IMR-90 (cell line): ENCODE measurements at regions not wholly inside any gene's neighbourhood (a gene's known extent, or its start where the extent isn't known, plus 50 kb on each side); places are given as distances from the start of the nearest gene placed in this dataset.

Experiments used
- ATAC-seq: fragments of 200-7000 bp; cut with Tn5 transposase; 2 replicates; pipeline ENCODE4 v1.9.1; 2020; ENCODE audit warnings: low read depth, mild to moderate bottlenecking, moderate library complexity
- BruUV-seq: library from RNA; stranded (reverse); fragments of 400-500 nt; replicated peaks from 2 replicates; lab custom pipeline; 2021; lab: Mats Ljungman, UMichigan
- CTCF ChIA-PET: fragments of 300-600 bp; formaldehyde crosslinking; extraction: SDS; loops from one replicate; lab custom pipeline; 2021; ENCODE audit warnings: antibody characterized with exemption; lab: Yijun Ruan, JAX
- POLR2A ChIA-PET: fragments of 300-600 bp; sonication (Branson Sonifier 250); formaldehyde crosslinking; loops from one replicate; lab custom pipeline; 2022; ENCODE audit warnings: antibody characterized with exemption; ENCODE audit not compliant: unreplicated experiment; lab: Charles Lee
- DNase-seq: peaks from one replicate; pipeline ENCODE4 v3.0.0; 2013
- H2AFZ ChIP-seq: replicated peaks from 2 replicates; pipeline ENCODE3; 2013; ENCODE audit warnings: low read length, mild to moderate bottlenecking; ENCODE audit not compliant: poor library complexity
- H2AK5ac ChIP-seq: 2 replicates; pipeline ENCODE4 v1.6.1; 2013; ENCODE audit warnings: low read depth, low read length, inconsistent platforms
- H2AK9ac ChIP-seq: replicated peaks from 2 replicates; pipeline ENCODE3; 2013; ENCODE audit warnings: mild to moderate bottlenecking, low read depth, low read length, moderate library complexity; ENCODE audit not compliant: poor library complexity
- H2BK120ac ChIP-seq: 2 replicates; pipeline ENCODE4 v1.6.1; 2013; ENCODE audit warnings: low read depth, low read length, inconsistent platforms
- H2BK15ac ChIP-seq: 3 replicates; pipeline ENCODE4 v1.6.1; 2013; ENCODE audit warnings: low read depth, low read length, inconsistent platforms
- H2BK20ac ChIP-seq: 2 replicates; pipeline ENCODE4 v1.6.1; 2013; ENCODE audit warnings: low read depth, mild to moderate bottlenecking, inconsistent platforms, low read length, moderate library complexity
- H2BK5ac ChIP-seq: 2 replicates; pipeline ENCODE4 v1.6.1; 2013; ENCODE audit warnings: mild to moderate bottlenecking, low read depth, low read length, inconsistent platforms; ENCODE audit not compliant: poor library complexity, severe bottlenecking
- H3K14ac ChIP-seq: replicated peaks from 2 replicates; pipeline ENCODE4 v1.6.1; 2013; ENCODE audit warnings: low read depth, low read length, inconsistent platforms
- H3K18ac ChIP-seq: 2 replicates; pipeline ENCODE4 v1.6.1; 2013; ENCODE audit warnings: low read depth, low read length, control low read depth
- H3K23ac ChIP-seq: 2 replicates; pipeline ENCODE4 v1.6.1; 2013; ENCODE audit warnings: low read depth, low read length, inconsistent platforms
- H3K27ac ChIP-seq: 2 replicates; pipeline ENCODE4 v1.5.1; 2013; ENCODE audit warnings: mild to moderate bottlenecking, control low read depth, low read length; ENCODE audit not compliant: insufficient read depth
- H3K27me3 ChIP-seq: 2 replicates; pipeline ENCODE4 v1.6.1; 2013; ENCODE audit warnings: low read length; ENCODE audit not compliant: control insufficient read depth, insufficient read depth
- H3K36me3 ChIP-seq: 2 replicates; pipeline ENCODE4 v1.6.1; 2013; ENCODE audit warnings: low read length, mixed read lengths; ENCODE audit not compliant: control insufficient read depth, insufficient read depth
- H3K4ac ChIP-seq: 2 replicates; pipeline ENCODE4 v1.6.1; 2013; ENCODE audit warnings: low read depth, low read length, inconsistent platforms
- H3K4me1 ChIP-seq: 2 replicates; pipeline ENCODE4 v1.6.1; 2013; ENCODE audit warnings: low read length, mixed read lengths; ENCODE audit not compliant: control insufficient read depth, insufficient read depth
- H3K4me2 ChIP-seq: 2 replicates; pipeline ENCODE4 v1.6.1; 2013; ENCODE audit warnings: low read depth, mild to moderate bottlenecking, control low read depth, low read length, moderate library complexity
- H3K4me3 ChIP-seq: 2 replicates; pipeline ENCODE4 v1.5.1; 2013; ENCODE audit warnings: low read depth, mild to moderate bottlenecking, control low read depth, low read length, moderate library complexity; ENCODE audit not compliant: insufficient read depth
- H3K56ac ChIP-seq: 2 replicates; pipeline ENCODE4 v1.6.1; 2013; ENCODE audit warnings: low read length, inconsistent platforms; ENCODE audit not compliant: insufficient read depth; ENCODE audit errors: extremely low read depth
- H3K79me1 ChIP-seq, 2 experiments: 2 replicates each; pipeline ENCODE4 v1.6.1; 2013; ENCODE audit warnings: low read length in 2 of 2, inconsistent platforms in 1 of 2, low read depth in 1 of 2
- H3K9ac ChIP-seq: 2 replicates; pipeline ENCODE4 v1.6.1; 2013; ENCODE audit warnings: low read depth, low read length, control low read depth
- H3K9me1 ChIP-seq: 2 replicates; pipeline ENCODE4 v1.6.1; 2013; ENCODE audit warnings: low read length, inconsistent platforms; ENCODE audit not compliant: insufficient read depth
- H3K9me3 ChIP-seq: 2 replicates; pipeline ENCODE4 v1.6.1; 2013; ENCODE audit warnings: low read length; ENCODE audit not compliant: control insufficient read depth, insufficient read depth
- H4K20me1 ChIP-seq: 2 replicates; pipeline ENCODE4 v1.6.1; 2013; ENCODE audit warnings: low read length, inconsistent platforms; ENCODE audit not compliant: insufficient read depth
- H4K5ac ChIP-seq: 2 replicates; pipeline ENCODE4 v1.6.1; 2013; ENCODE audit warnings: mild to moderate bottlenecking, low read depth, low read length, control low read depth
- H4K8ac ChIP-seq, 2 experiments: 2 replicates each; pipeline ENCODE4 v1.6.1; 2013; ENCODE audit warnings: low read depth in 2 of 2, low read length in 2 of 2, control low read depth in 1 of 2, inconsistent platforms in 1 of 2
- H4K91ac ChIP-seq: 2 replicates; pipeline ENCODE4 v1.6.1; 2013; ENCODE audit warnings: low read depth, low read length, inconsistent platforms; ENCODE audit not compliant: insufficient read depth
- BHLHE40 ChIP-seq: fragments of 150-350 bp; IDR thresholded peaks from 2 replicates; pipeline ENCODE4 v1.6.1; 2016; ENCODE audit warnings: mild to moderate bottlenecking, low read depth, low read length
- CEBPB ChIP-seq: IDR thresholded peaks from 2 replicates; pipeline ENCODE4 v1.6.1; 2012; ENCODE audit warnings: low read depth, low read length, improper control_type of control experiment
- CHD1 ChIP-seq: IDR thresholded peaks from 2 replicates; pipeline ENCODE4 v1.6.1; 2012; ENCODE audit warnings: low read depth, low read length, improper control_type of control experiment
- CTCF ChIP-seq: conservative IDR thresholded peaks from 2 replicates; pipeline ENCODE4 v1.5.1; 2012; ENCODE audit warnings: mild to moderate bottlenecking, low read depth, low read length, improper control_type of control experiment
- ELK1 ChIP-seq: fragments of 150-350 bp; IDR thresholded peaks from 2 replicates; pipeline ENCODE4 v1.6.1; 2016; ENCODE audit warnings: low read depth, mild to moderate bottlenecking, low read length, moderate library complexity, borderline replicate concordance
- FOS ChIP-seq: fragments of 150-350 bp; IDR thresholded peaks from 2 replicates; pipeline ENCODE4 v1.6.1; 2016; ENCODE audit warnings: low read depth, low read length
- MAFK ChIP-seq: IDR thresholded peaks from 2 replicates; pipeline ENCODE4 v1.6.1; 2012; ENCODE audit warnings: low read depth, low read length, improper control_type of control experiment
- MAZ ChIP-seq: IDR thresholded peaks from 2 replicates; pipeline ENCODE4 v1.6.1; 2012; ENCODE audit warnings: low read depth, mild to moderate bottlenecking, low read length, improper control_type of control experiment, moderate library complexity, borderline replicate concordance
- MXI1 ChIP-seq: IDR thresholded peaks from 2 replicates; pipeline ENCODE4 v1.6.1; 2012; ENCODE audit warnings: low read depth, mild to moderate bottlenecking, low read length, moderate library complexity, borderline replicate concordance
- NFE2L2 ChIP-seq: fragments of 150-350 bp; IDR thresholded peaks from 2 replicates; pipeline ENCODE4 v1.6.1; 2016; ENCODE audit warnings: low read depth, mild to moderate bottlenecking, low read length
- POLR2A ChIP-seq: IDR thresholded peaks from 2 replicates; pipeline ENCODE4 v1.6.1; 2012; ENCODE audit warnings: mild to moderate bottlenecking, low read depth, low read length
- RAD21 ChIP-seq: IDR thresholded peaks from 2 replicates; pipeline ENCODE4 v1.6.1; 2012; ENCODE audit warnings: low read length, improper control_type of control experiment
- RCOR1 ChIP-seq: IDR thresholded peaks from 2 replicates; pipeline ENCODE4 v1.6.1; 2012; ENCODE audit warnings: mild to moderate bottlenecking, low read length, improper control_type of control experiment; ENCODE audit not compliant: insufficient replicate concordance
- RFX5 ChIP-seq: IDR thresholded peaks from 2 replicates; pipeline ENCODE4 v1.8.0; 2012; ENCODE audit warnings: low read depth, mild to moderate bottlenecking, low read length, moderate library complexity
- SMC3 ChIP-seq: fragments of 150-350 bp; IDR thresholded peaks from 2 replicates; pipeline ENCODE4 v1.6.1; 2016; ENCODE audit warnings: low read depth, mild to moderate bottlenecking, antibody characterized with exemption, low read length, moderate library complexity
- USF2 ChIP-seq: fragments of 150-350 bp; IDR thresholded peaks from 2 replicates; pipeline ENCODE4 v1.6.1; 2017; ENCODE audit warnings: mild to moderate bottlenecking, antibody characterized with exemption, low read length, low read depth
- WGBS, 2 experiments: methylation state at CpG; one replicate each; pipeline versions ENCODE4 v1.1.5 to v1.1.7; 2013; ENCODE audit warnings: missing lambda C conversion rate in 2 of 2; ENCODE audit not compliant: insufficient read length in 1 of 2; ENCODE audit errors: extremely low coverage in 2 of 2; 5-methylcytosine and 5-hydroxymethylcytosine counted together
- dilution Hi-C: fragments of 300-500 bp; cut with HindIII; formaldehyde crosslinking; loops from one replicate; pipeline ENCODE4 v1.14.3; 2018; ENCODE audit warnings: low sequenced_read_pairs; ENCODE audit not compliant: unreplicated experiment
- in situ Hi-C: fragments of 300-500 bp; cut with MboI; formaldehyde crosslinking; loops from 3 replicates; pipeline ENCODE4 v1.14.3; 2019; ENCODE audit warnings: low sequenced_read_pairs, inconsistent platforms, mixed read lengths
- intact Hi-C: fragments of 100-400 bp; cut with micrococcal nuclease; formaldehyde crosslinking; loops from 2 replicates; pipeline ENCODE4 v1.10.0; 2022

- DNase-seq, result peak; percentile 8
- no peak overlapping the region for H3K27ac ChIP-seq
- no peaks in the 10 kb centered on the region for H4K20me1 ChIP-seq
- H3K36me3 ChIP-seq, result no peaks in the 10 kb centered on the region
- no peak overlapping the region for H3K56ac ChIP-seq
- no peak overlapping the region for H4K8ac ChIP-seq
- no peak overlapping the region for H2AK5ac ChIP-seq
- H2BK5ac ChIP-seq, result no peak overlapping the region
- no TSS peak for BruUV-seq
- no peak overlapping the region for H3K14ac ChIP-seq
- H2AK9ac ChIP-seq, result no peak overlapping the region
- H2BK20ac ChIP-seq, result no peak overlapping the region
- no peak overlapping the region for H3K4me3 ChIP-seq
- TF ChIP-seq ELK1 (no peak), RFX5 (no peak), RCOR1 (no peak), USF2 (no peak), SMC3 (no peak), RAD21 (no peak), FOS (no peak), BHLHE40 (no peak), NFE2L2 (no peak), POLR2A (no peak), MAZ (no peak), MAFK (no peak), CTCF (no peak), MXI1 (no peak), CHD1 (no peak), CEBPB (no peak)
- no peaks in the 10 kb centered on the region for H3K9me1 ChIP-seq
- no peak overlapping the region for H3K9ac ChIP-seq
- no peak overlapping the region for H3K23ac ChIP-seq
- in situ Hi-C loops, result no loop called here
- CTCF ChIA-PET, result no interaction called here
- dilution Hi-C loops, result no loop called here
- WGBS, 2 experiments, result 100% methylated on average over 1 of the region's 4 CpGs; no CpG with 5 or more reads in 1 of the 2 experiments
- no peak for ATAC-seq
- H2BK120ac ChIP-seq, result no peak overlapping the region
- peaks cover 2% of the 10 kb centered on the region; the same call in 1 of the 2 replicates for H3K4me1 ChIP-seq
- no peaks in the 10 kb centered on the region for H3K9me3 ChIP-seq
- no peak overlapping the region for H4K5ac ChIP-seq
- H4K91ac ChIP-seq, result no peak overlapping the region
- no peaks in the 10 kb centered on the region for H3K79me1 ChIP-seq
- H3K4me2 ChIP-seq, result no peak overlapping the region
- no peak overlapping the region for H3K18ac ChIP-seq
- no peak overlapping the region for H2AFZ ChIP-seq
- intact Hi-C loops, result no loop called here
- no peaks in the 10 kb centered on the region for H3K27me3 ChIP-seq
- POLR2A ChIA-PET, result no interaction called here
- no peak overlapping the region for H3K4ac ChIP-seq
- no peak overlapping the region for H2BK15ac ChIP-seq
These were observed 555.2 kb downstream of the LMO4 start for GRCh38 chr1:87883906-87884305.
